Superior temporal gyrus (tissue), 1 donor: ENCODE measurements at regions not wholly inside any gene's neighbourhood (a gene's known extent, or its start where the extent isn't known, plus 50 kb on each side); places are given as distances from the start of the nearest gene placed in this dataset.
"Not testable (repeated sequence)": the region's sequence is repeated elsewhere in the genome, so short reads cannot be mapped to it uniquely, and the experiment has no call there.

Experiments
- DNase-seq: peaks from one replicate; pipeline ENCODE4 v3.0.0-alpha.2; 2016; ENCODE audit errors: extremely low spot score

GRCh38 chr16:15307184-15307583 is 70.9 kb downstream of the NPIPA5 start:
- not testable (repeated sequence) for DNase-seq

- not testable (repeated sequence) for DNase-seq
Measured at GRCh38 chr16:15305889-15306288, 72.2 kb downstream of the NPIPA5 start.

- DNase-seq = not testable (repeated sequence)
Measured at GRCh38 chr16:15303667-15304324, 74.3 kb downstream of the NPIPA5 start.

- not testable (repeated sequence) for DNase-seq
Measured at GRCh38 chr16:15297104-15297503, 81.0 kb downstream of the NPIPA5 start.

- DNase-seq = not testable (repeated sequence)
Measured at GRCh38 chr16:15274796-15275195, 103.3 kb downstream of the NPIPA5 start.

GRCh38 chr16:15273964-15274363 is 104.1 kb downstream of the NPIPA5 start:
- DNase-seq = not testable (repeated sequence)

- DNase-seq = not testable (repeated sequence)
Measured at GRCh38 chr16:15266941-15267340, 111.2 kb downstream of the NPIPA5 start.

GRCh38 chr16:15262212-15262611 is 115.9 kb downstream of the NPIPA5 start:
- not testable (repeated sequence) for DNase-seq

- DNase-seq = not testable (repeated sequence)
Measured at GRCh38 chr16:15247971-15248370, 130.1 kb downstream of the NPIPA5 start.

GRCh38 chr16:15236674-15237323 is 141.3 kb downstream of the NPIPA5 start:
- not testable (repeated sequence) for DNase-seq

- DNase-seq = not testable (repeated sequence)
Measured at GRCh38 chr16:15235140-15235539, 141.1 kb upstream of the RRN3 start.

GRCh38 chr16:15234702-15235101 is 140.6 kb upstream of the RRN3 start:
- not testable (repeated sequence) for DNase-seq

GRCh38 chr16:15230432-15230831 is 136.4 kb upstream of the RRN3 start:
- DNase-seq = not testable (repeated sequence)

- DNase-seq = not testable (repeated sequence)
Measured at GRCh38 chr16:15229661-15230060, 135.6 kb upstream of the RRN3 start.

GRCh38 chr16:15224651-15225050 is 130.6 kb upstream of the RRN3 start:
- DNase-seq = not testable (repeated sequence)

- not testable (repeated sequence) for DNase-seq
Measured at GRCh38 chr16:15223398-15223797, 129.3 kb upstream of the RRN3 start.

GRCh38 chr16:15219679-15220615 is 125.9 kb upstream of the RRN3 start:
- peak; percentile 13 for DNase-seq

- DNase-seq = not testable (repeated sequence)
Measured at GRCh38 chr16:15218856-15219500, 124.9 kb upstream of the RRN3 start.

- not testable (repeated sequence) for DNase-seq
Measured at GRCh38 chr16:15207202-15207981, 113.3 kb upstream of the RRN3 start.

- DNase-seq = not testable (repeated sequence)
Measured at GRCh38 chr16:15206439-15206838, 112.4 kb upstream of the RRN3 start.

GRCh38 chr16:15205939-15206338 is 111.9 kb upstream of the RRN3 start:
- not testable (repeated sequence) for DNase-seq
